Heart right ventricle (tissue), 16 donors: ENCODE measurements at regions not wholly inside any gene's neighbourhood (a gene's known extent, or its start where the extent isn't known, plus 50 kb on each side); places are given as distances from the start of the nearest gene placed in this dataset.

Experiments used
- ATAC-seq, 8 donors: fragments of 200-7000 bp; cut with Tn5 transposase; one replicate each; pipeline ENCODE4 v1.9.1; 2020; ENCODE audit warnings: mild to moderate bottlenecking in 8 of 8, moderate library complexity in 8 of 8, moderate number of reproducible peaks in 1 of 8
- DNase-seq, 2 donors: peaks; one replicate each; pipeline ENCODE4 v3.0.0-alpha.2; 2020
- H3K27ac ChIP-seq, 10 donors: fragments of 200-600 bp; sonication (generic) in 2 of 10; one replicate each; pipeline versions ENCODE4 v1.5.0 to v1.8.0; 2020 to 2022; ENCODE audit warnings: mild to moderate bottlenecking in 3 of 10
- H3K27me3 ChIP-seq, 7 donors: fragments of 200-600 bp; one replicate each; pipeline ENCODE4 v1.8.0; 2021 to 2022; ENCODE audit warnings: mild to moderate bottlenecking in 2 of 7
- H3K36me3 ChIP-seq, 9 donors: fragments of 200-600 bp; sonication (generic) in 1 of 9; one replicate each; pipeline versions ENCODE4 v1.5.0 to v1.8.0; 2020 to 2022; ENCODE audit warnings: mild to moderate bottlenecking in 2 of 9
- H3K4me1 ChIP-seq, 9 donors: fragments of 200-600 bp; sonication (generic) in 1 of 9; one replicate each; pipeline versions ENCODE4 v1.5.0 to v1.8.0; 2020 to 2022; ENCODE audit warnings: mild to moderate bottlenecking in 4 of 9
- H3K4me3 ChIP-seq, 10 donors: fragments of 200-600 bp; sonication (generic) in 2 of 10; one replicate each; pipeline versions ENCODE4 v1.5.0 to v1.8.0; 2020 to 2022; ENCODE audit warnings: mild to moderate bottlenecking in 7 of 10, moderate library complexity in 2 of 10
- H3K9me3 ChIP-seq, 11 donors: fragments of 200-600 bp in 10 of 11; sonication (generic) in 2 of 11; one replicate each; pipeline versions ENCODE4 v1.5.0 to v1.8.0; 2013 to 2022; ENCODE audit warnings: mild to moderate bottlenecking in 2 of 11, control low read depth in 1 of 11, moderate library complexity in 1 of 11
- CTCF ChIP-seq, 9 donors: fragments of 200-600 bp; sonication (generic) in 2 of 9; IDR thresholded peaks; one replicate each; pipeline versions ENCODE4 v1.5.0 to v1.8.0; 2021 to 2022; ENCODE audit warnings: antibody characterized with exemption in 9 of 9, mild to moderate bottlenecking in 5 of 9, moderate library complexity in 1 of 9
- WGBS, 2 donors: extraction: QIAGEN DNeasy Blood & Tissue Kit; methylation state at CpG; one replicate each; pipeline ENCODE4 v1.1.7; 2013; ENCODE audit warnings: inconsistent platforms in 1 of 2; 5-methylcytosine and 5-hydroxymethylcytosine counted together
- intact Hi-C, 10 donors: fragments of 100-400 bp; cut with DNase I; formaldehyde crosslinking; loops; one replicate each; pipeline versions ENCODE4 v1.11.1 to v1.14.2; 2022
- donor health status: Arrhythmogenic right ventricular cardiomyopathy.
- donor health status: ischemic (EF 13 %, LVEDD 7.1; RV severe dilation, severe dysfunction).
- donor health status: healthy with polysubstance abuse.
- donor health status: DM: no; HTN: yes; CAD: no.
- donor health status: DM: no; HTN: no; CAD: no.
- donor health status: ischemic (EF 25% LVEDD 6.9; RV normal size, moderate dysfunction).
- donor health status: ischemic (EF 25% LVEDD 5.7; RV mildly dilated, moderate dysfunction).
- donor health status: healthy.
- donor health status: DM: yes; HTN: yes; CAD: no.
- donor health status: Ischemic cardiomyopathy.
- donor health status: ischemic (EF 35%, LVEDD 5.7; RV mildly dilated, moderate dysfunction).
- donor health status: nonischemic (EF 11% LVEDD 7.7; RV severe dilation, severe dysfunction).
- donor health status: DM: yes; HTN: yes; CAD: no.
- donor health status: PGD.
- donor health status: ischemic (EF 29% LVEDD 5.4; RV normal size, mild dysfunction).
- donor health status: nonischemic (EF 23%, LVEDD 6.1; RV moderate dilation, normal function).

DNA sequence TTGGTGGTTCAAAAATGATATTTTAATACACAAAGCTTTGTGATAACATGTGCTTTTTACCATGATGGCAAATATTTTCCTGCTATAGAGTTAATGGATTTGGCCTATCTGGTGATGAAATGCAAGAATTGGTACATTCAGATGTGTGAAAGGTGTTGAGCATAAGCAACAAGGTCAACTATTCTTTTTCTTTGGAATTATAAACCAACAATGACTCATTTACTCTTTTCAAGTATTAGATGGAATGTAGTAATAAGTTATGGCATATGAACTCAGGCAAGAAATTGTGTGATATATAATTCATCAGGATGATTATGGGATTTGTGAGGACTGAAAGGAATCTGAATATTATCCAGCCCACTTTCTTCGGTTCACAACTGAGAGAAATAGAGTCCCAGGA lies 471.4 kb downstream of the ETNK1 start:
- no peak overlapping the region for H3K4me3 ChIP-seq
- no peaks in the 10 kb centered on the region for H3K36me3 ChIP-seq
- TF ChIP-seq CTCF (IDR thresholded peaks at IDR 0.05), result no peak
- DNase-seq, result no peak
- H3K9me3 ChIP-seq, result peaks cover 0 to 8% (median 0%) of the 10 kb centered on the region in 11 donors
- 85 to 91% methylated on average over 1 of the region's 1 CpG for WGBS, 2 donors
- H3K27me3 ChIP-seq, result no peaks in the 10 kb centered on the region
- no peaks in the 10 kb centered on the region for H3K4me1 ChIP-seq
- H3K27ac ChIP-seq, result no peak overlapping the region
- intact Hi-C loops, result no loop called here
- ATAC-seq, result no peak

DNA sequence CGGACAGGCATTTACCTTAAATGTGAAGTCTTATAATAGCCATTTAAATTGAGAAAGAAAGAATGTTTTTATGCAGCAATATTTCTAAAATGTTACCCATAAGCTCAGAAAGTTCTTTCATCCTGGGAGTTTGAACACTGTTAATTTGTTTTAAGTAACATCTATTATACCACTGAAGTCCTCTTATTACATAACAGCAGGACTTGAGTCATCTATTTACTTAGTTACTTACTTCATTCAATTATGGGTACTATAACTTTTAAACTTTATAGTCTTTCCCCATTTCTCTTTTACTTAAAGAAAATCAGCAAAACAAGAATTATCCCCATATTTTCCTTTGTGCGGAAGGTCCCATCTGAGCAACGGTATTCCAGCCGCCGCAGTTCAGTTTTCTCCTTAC lies 473.1 kb downstream of the ETNK1 start:
- intact Hi-C loops, result no loop called here
- ATAC-seq, result no peak

GRCh38 chr12:23098517-23098916 lies 473.5 kb downstream of the ETNK1 start:
- Histone ChIP-seq H3K4me1 (no peaks in the 10 kb centered on the region), H3K27me3 (no peaks in the 10 kb centered on the region), H3K27ac (no peak overlapping the region), H3K4me3 (no peak overlapping the region), H3K9me3 (peaks cover 0 to 8% (median 0%) of the 10 kb centered on the region in 11 donors), H3K36me3 (no peaks in the 10 kb centered on the region)
- DNase-seq (no peak), ATAC-seq (no peak)
- intact Hi-C loops, result no loop called here
- no peak for TF ChIP-seq CTCF (IDR thresholded peaks at IDR 0.05)
- WGBS, 2 donors, result 57 to 65% methylated on average over 3 of the region's 3 CpGs

More for the DNA sequence above, 473.1 kb downstream of the ETNK1 start:
- peaks cover 0 to 8% (median 0%) of the 10 kb centered on the region in 11 donors for H3K9me3 ChIP-seq
- H3K27me3 ChIP-seq, result no peaks in the 10 kb centered on the region
- no peak for TF ChIP-seq CTCF (IDR thresholded peaks at IDR 0.05)
- H3K4me3 ChIP-seq, result no peak overlapping the region
- no peak overlapping the region for H3K27ac ChIP-seq
- WGBS, 2 donors, result 91 to 92% methylated on average over 5 of the region's 5 CpGs
- no peaks in the 10 kb centered on the region for H3K4me1 ChIP-seq
- DNase-seq, result no peak
- H3K36me3 ChIP-seq, result no peaks in the 10 kb centered on the region

- intact Hi-C loops, result no loop called here
- TF ChIP-seq CTCF (IDR thresholded peaks at IDR 0.05), result no peak
- WGBS, 2 donors, result 63% methylated on average over 5 of the region's 5 CpGs
These were observed 474.1 kb downstream of the ETNK1 start for GRCh38 chr12:23099104-23099503.

More at GRCh38 chr12:23099104-23099503, 474.1 kb downstream of the ETNK1 start:
- Histone ChIP-seq H3K27ac (no peak overlapping the region), H3K9me3 (peaks cover 0 to 5% (median 0%) of the 10 kb centered on the region in 11 donors), H3K4me3 (no peak overlapping the region), H3K27me3 (no peaks in the 10 kb centered on the region), H3K4me1 (no peaks in the 10 kb centered on the region), H3K36me3 (no peaks in the 10 kb centered on the region)
- DNase-seq (no peak), ATAC-seq (no peak)
